ENCODE measurements at regions not wholly inside any gene's neighbourhood (a gene's known extent, or its start where the extent isn't known, plus 50 kb on each side); places are given as distances from the start of the nearest gene placed in this dataset.

DNA sequence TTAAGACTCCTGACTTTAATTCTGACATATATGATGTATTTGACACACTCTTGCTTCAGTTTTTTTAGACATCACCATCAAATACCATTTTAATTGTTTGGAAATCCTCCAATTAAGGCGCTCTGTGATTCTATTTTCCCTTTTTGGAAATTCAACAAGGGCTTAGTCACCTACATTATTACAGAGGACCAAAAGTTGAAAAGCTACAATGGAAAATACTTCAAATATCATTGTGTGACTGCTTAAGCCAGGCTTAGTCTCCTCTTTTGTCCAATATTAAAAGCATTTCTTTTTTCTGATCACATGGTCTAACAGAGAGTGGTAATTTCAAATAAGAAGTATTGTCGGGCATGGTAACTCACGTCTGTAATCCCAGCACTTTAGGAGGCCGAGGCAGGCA is 160.3 kb downstream of the CEMIP2 start:
- TF ChIP-seq CTCF (IDR thresholded peaks at IDR 0.05) = no peak
- no peak for TF ChIP-seq POLR2A (IDR thresholded peaks at IDR 0.05)
